T-helper 1 cell treated with Interleukin-12 subunit alpha and Interleukin-12 subunit beta and Interleukin-4 antibody, amounts not matched to agents 30 μg/mL and 1 μg/mL, for 36 hours (primary cell): ENCODE measurements at regions not wholly inside any gene's neighbourhood (a gene's known extent, or its start where the extent isn't known, plus 50 kb on each side); places are given as distances from the start of the nearest gene placed in this dataset.

Experiments used
- H3K27ac Mint-ChIP-seq: one replicate; pipeline ENCODE4 v1.8.0; 2021; ENCODE audit warnings: mild to moderate bottlenecking, mixed read lengths
- H3K27me3 Mint-ChIP-seq: one replicate; pipeline ENCODE4 v1.8.0; 2021; ENCODE audit warnings: low read depth, mixed read lengths
- H3K36me3 Mint-ChIP-seq: one replicate; pipeline ENCODE4 v1.8.0; 2021; ENCODE audit warnings: low read depth, mixed read lengths
- H3K4me1 Mint-ChIP-seq: one replicate; pipeline ENCODE4 v1.8.0; 2021; ENCODE audit warnings: low read depth, mixed read lengths
- H3K4me3 Mint-ChIP-seq: one replicate; pipeline ENCODE4 v1.8.0; 2021; ENCODE audit warnings: mild to moderate bottlenecking, moderate library complexity, mixed read lengths
- H3K9me3 Mint-ChIP-seq: one replicate; pipeline ENCODE4 v1.8.0; 2021; ENCODE audit warnings: mixed read lengths

DNA sequence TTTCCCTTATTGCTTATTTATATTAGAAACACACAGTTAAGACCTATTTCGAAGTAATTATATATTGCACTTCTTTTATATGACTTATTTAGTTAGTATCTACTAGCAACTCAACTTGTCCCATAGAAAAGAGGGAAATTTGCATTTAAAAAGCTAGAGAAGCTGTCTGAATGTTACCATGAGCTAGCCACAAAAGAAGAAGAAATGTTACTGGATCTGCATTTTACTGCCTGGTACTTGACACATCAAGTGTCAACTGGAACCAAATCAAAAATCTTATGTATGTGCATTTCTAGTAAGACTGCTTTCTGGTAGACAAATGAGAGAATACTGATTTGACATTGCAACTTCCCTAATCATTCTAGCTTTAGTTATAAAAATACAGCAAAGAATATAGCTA, 424.6 kb upstream of the VRK2 start:
- Mint-ChIP-seq H3K27me3 (no peaks in the 10 kb centered on the region), H3K4me1 (no peaks in the 10 kb centered on the region), H3K9me3 (no peaks in the 10 kb centered on the region), H3K36me3 (no peaks in the 10 kb centered on the region), H3K27ac (no peak overlapping the region), H3K4me3 (no peak overlapping the region)

- Mint-ChIP-seq H3K27ac (no peak overlapping the region), H3K27me3 (no peaks in the 10 kb centered on the region), H3K9me3 (peaks cover 6% of the 10 kb centered on the region), H3K4me3 (no peak overlapping the region), H3K4me1 (no peaks in the 10 kb centered on the region), H3K36me3 (no peaks in the 10 kb centered on the region)
These were observed 390.4 kb upstream of the VRK2 start for GRCh38 chr2:57656198-57656597.

- H3K36me3 Mint-ChIP-seq: no peaks in the 10 kb centered on the region
- no peaks in the 10 kb centered on the region for H3K27me3 Mint-ChIP-seq
- no peaks in the 10 kb centered on the region for H3K4me1 Mint-ChIP-seq
- no peak overlapping the region for H3K27ac Mint-ChIP-seq
- no peak overlapping the region for H3K4me3 Mint-ChIP-seq
- H3K9me3 Mint-ChIP-seq: no peaks in the 10 kb centered on the region
These were observed 377.0 kb upstream of the VRK2 start for GRCh38 chr2:57669570-57669969.

- Mint-ChIP-seq H3K9me3 (no peaks in the 10 kb centered on the region), H3K4me3 (no peak overlapping the region), H3K36me3 (no peaks in the 10 kb centered on the region), H3K4me1 (no peaks in the 10 kb centered on the region), H3K27me3 (no peaks in the 10 kb centered on the region), H3K27ac (no peak overlapping the region)
These were observed 372.6 kb upstream of the VRK2 start for GRCh38 chr2:57674025-57674424.

GRCh38 chr2:57674743-57675142, 371.9 kb upstream of the VRK2 start:
- Mint-ChIP-seq H3K27me3 (no peaks in the 10 kb centered on the region), H3K4me1 (no peaks in the 10 kb centered on the region), H3K27ac (no peak overlapping the region), H3K9me3 (no peaks in the 10 kb centered on the region), H3K36me3 (no peaks in the 10 kb centered on the region), H3K4me3 (no peak overlapping the region)

GRCh38 chr2:57677296-57677695, 369.3 kb upstream of the VRK2 start:
- Mint-ChIP-seq H3K4me3 (no peak overlapping the region), H3K27ac (no peak overlapping the region), H3K9me3 (no peaks in the 10 kb centered on the region), H3K4me1 (no peaks in the 10 kb centered on the region), H3K36me3 (no peaks in the 10 kb centered on the region), H3K27me3 (no peaks in the 10 kb centered on the region)

DNA sequence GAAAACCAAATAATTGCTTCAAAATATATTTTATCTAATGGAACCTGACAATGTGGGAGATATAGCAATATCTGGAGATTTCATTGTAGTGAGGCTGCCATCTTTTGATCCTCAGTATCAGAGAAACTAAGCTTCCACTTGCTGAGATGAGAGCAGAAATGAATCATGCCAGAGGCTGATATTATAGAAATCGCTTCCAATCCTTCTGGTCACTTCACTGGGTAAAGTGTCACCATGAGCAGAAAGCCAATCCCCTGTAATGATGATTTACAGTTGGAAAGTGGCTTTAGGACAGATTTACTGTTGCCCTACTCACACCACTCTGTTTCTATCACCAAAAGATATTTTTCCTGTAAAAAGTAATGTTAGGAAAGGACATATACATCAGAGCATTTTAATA, 365.0 kb upstream of the VRK2 start:
- Mint-ChIP-seq H3K27ac (no peak overlapping the region), H3K4me3 (no peak overlapping the region), H3K9me3 (peaks cover 4% of the 10 kb centered on the region), H3K4me1 (peaks cover 3% of the 10 kb centered on the region), H3K27me3 (no peaks in the 10 kb centered on the region), H3K36me3 (no peaks in the 10 kb centered on the region)

GRCh38 chr2:57685032-57685431, 361.6 kb upstream of the VRK2 start:
- H3K36me3 Mint-ChIP-seq: no peaks in the 10 kb centered on the region
- H3K27me3 Mint-ChIP-seq: no peaks in the 10 kb centered on the region
- no peak overlapping the region for H3K4me3 Mint-ChIP-seq
- peaks cover 9% of the 10 kb centered on the region for H3K9me3 Mint-ChIP-seq
- H3K4me1 Mint-ChIP-seq: peaks cover 3% of the 10 kb centered on the region
- H3K27ac Mint-ChIP-seq: no peak overlapping the region

DNA sequence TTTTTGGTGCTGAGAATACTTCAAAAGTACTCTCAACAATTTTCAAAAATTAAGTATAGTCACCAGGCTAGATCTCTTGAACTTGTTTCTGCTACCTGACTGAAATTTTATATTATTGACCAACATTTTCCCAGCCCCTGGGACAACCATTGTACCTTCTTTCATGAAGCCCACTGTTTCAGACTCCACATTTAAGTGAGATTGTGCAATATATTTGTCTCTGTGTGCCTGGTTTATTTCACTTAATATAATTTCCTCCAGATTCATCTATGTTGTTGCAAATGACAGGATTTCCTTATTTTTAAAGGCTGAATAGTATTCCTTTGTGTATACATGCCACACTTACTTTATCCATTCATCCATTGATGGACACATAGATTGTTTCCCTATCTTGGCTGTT, 354.2 kb upstream of the VRK2 start:
- H3K27me3 Mint-ChIP-seq: no peaks in the 10 kb centered on the region

DNA sequence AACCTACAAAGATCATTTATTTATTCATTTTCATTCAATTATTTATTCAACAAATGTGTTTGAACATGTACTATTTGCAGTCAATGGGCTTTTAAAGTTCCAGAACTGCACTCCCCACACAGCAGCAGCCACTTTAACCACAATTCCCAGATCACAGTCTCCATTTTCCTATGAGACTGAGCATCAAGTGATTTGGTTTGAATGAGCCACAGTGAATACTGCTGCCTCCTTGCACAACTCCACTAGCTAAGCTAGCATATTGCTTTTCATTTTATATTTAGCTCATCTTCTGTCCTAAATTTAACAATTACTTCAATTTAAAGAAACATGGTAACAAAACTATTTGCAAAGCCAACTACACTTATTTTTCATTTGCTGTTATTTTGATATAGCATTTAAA, 353.4 kb upstream of the VRK2 start:
- Mint-ChIP-seq H3K27me3 (no peaks in the 10 kb centered on the region), H3K4me1 (no peaks in the 10 kb centered on the region), H3K9me3 (peaks cover 10% of the 10 kb centered on the region), H3K36me3 (no peaks in the 10 kb centered on the region), H3K4me3 (no peak overlapping the region), H3K27ac (no peak overlapping the region)

More for the DNA sequence above, 354.2 kb upstream of the VRK2 start:
- Mint-ChIP-seq H3K4me3 (no peak overlapping the region), H3K27ac (no peak overlapping the region), H3K9me3 (peaks cover 10% of the 10 kb centered on the region), H3K4me1 (no peaks in the 10 kb centered on the region), H3K36me3 (no peaks in the 10 kb centered on the region)

DNA sequence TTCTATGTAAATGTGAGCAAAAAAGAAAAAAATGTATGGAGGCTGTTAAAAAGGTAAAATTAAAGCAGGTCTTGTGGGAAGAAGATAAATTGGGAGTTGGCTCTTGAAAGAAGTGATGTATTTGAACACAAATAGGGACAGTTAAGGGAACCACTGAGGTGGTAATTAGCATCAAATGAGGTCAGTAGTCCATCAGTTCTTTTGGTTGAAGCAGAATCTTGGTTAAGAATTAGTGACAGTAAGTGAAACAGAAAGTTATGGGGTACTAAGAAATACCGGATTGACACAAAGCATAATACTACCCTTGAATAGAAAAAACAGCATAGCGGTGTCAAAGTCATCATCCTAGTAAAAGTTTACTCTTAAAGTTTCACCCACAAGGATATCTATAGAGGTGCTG, 352.6 kb upstream of the VRK2 start:
- no peak overlapping the region for H3K4me3 Mint-ChIP-seq
- H3K36me3 Mint-ChIP-seq: no peaks in the 10 kb centered on the region
- H3K4me1 Mint-ChIP-seq: no peaks in the 10 kb centered on the region
- peaks cover 7% of the 10 kb centered on the region for H3K9me3 Mint-ChIP-seq
- H3K27ac Mint-ChIP-seq: no peak overlapping the region
- no peaks in the 10 kb centered on the region for H3K27me3 Mint-ChIP-seq

- H3K27ac Mint-ChIP-seq: no peak overlapping the region
- H3K9me3 Mint-ChIP-seq: peaks cover 2% of the 10 kb centered on the region
- H3K36me3 Mint-ChIP-seq: no peaks in the 10 kb centered on the region
- no peaks in the 10 kb centered on the region for H3K4me1 Mint-ChIP-seq
- no peaks in the 10 kb centered on the region for H3K27me3 Mint-ChIP-seq
- H3K4me3 Mint-ChIP-seq: no peak overlapping the region
These were observed 350.6 kb upstream of the VRK2 start for GRCh38 chr2:57696016-57696415.

DNA sequence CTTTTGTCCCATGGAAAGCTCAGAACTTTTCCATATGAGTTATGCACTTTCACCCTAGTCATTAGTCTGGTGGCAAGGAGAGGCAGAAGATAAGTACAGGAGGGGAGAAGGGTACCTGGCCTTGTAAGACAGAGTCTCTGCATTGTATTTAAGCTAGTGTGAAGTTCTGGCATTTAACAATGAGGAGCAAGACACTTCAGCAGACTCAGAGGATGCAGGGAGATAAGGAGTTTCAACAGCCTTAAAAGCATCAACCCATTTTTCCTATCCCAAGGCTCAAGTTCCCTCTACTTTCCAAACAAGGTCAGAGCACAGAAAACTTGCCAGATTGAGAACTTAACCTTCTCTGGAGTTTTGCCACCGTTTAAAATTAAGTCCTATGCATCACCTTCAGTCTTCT, 348.2 kb upstream of the VRK2 start:
- Mint-ChIP-seq H3K36me3 (no peaks in the 10 kb centered on the region), H3K27me3 (no peaks in the 10 kb centered on the region), H3K4me1 (no peaks in the 10 kb centered on the region), H3K9me3 (no peaks in the 10 kb centered on the region), H3K4me3 (no peak overlapping the region), H3K27ac (no peak overlapping the region)

- Mint-ChIP-seq H3K4me1 (no peaks in the 10 kb centered on the region), H3K9me3 (no peaks in the 10 kb centered on the region), H3K27ac (no peak overlapping the region), H3K4me3 (no peak overlapping the region), H3K27me3 (no peaks in the 10 kb centered on the region), H3K36me3 (no peaks in the 10 kb centered on the region)
These were observed 347.6 kb upstream of the VRK2 start for GRCh38 chr2:57698935-57699449.

GRCh38 chr2:57701391-57701791, 345.2 kb upstream of the VRK2 start:
- H3K4me3 Mint-ChIP-seq: no peak overlapping the region
- H3K27me3 Mint-ChIP-seq: no peaks in the 10 kb centered on the region
- no peaks in the 10 kb centered on the region for H3K4me1 Mint-ChIP-seq
- no peaks in the 10 kb centered on the region for H3K36me3 Mint-ChIP-seq
- no peak overlapping the region for H3K27ac Mint-ChIP-seq
- H3K9me3 Mint-ChIP-seq: no peaks in the 10 kb centered on the region

GRCh38 chr2:57703407-57703806, 343.2 kb upstream of the VRK2 start:
- Mint-ChIP-seq H3K27me3 (no peaks in the 10 kb centered on the region), H3K27ac (no peak overlapping the region), H3K4me1 (no peaks in the 10 kb centered on the region), H3K9me3 (no peaks in the 10 kb centered on the region), H3K4me3 (no peak overlapping the region), H3K36me3 (no peaks in the 10 kb centered on the region)
